ENCODE measurements at regions not wholly inside any gene's neighbourhood (a gene's known extent, or its start where the extent isn't known, plus 50 kb on each side); places are given as distances from the start of the nearest gene placed in this dataset.
A peak's percentile ranks its signal among the peaks of the same experiment; 100 is the strongest.

GRCh38 chr18:21978546-21979170 is 190.7 kb upstream of the GATA6 start (continued):
- TF ChIP-seq ZNF761 (CRISPR knock-in tag; conservative IDR thresholded peaks at IDR 0.05) (no peak), HBP1 (CRISPR knock-in tag; IDR thresholded peaks at IDR 0.05; ENCODE audit: low read depth) (no peak), FOXP1 (IDR thresholded peaks at IDR 0.05) (no peak), FOXP1 (CRISPR knock-in tag; IDR thresholded peaks at IDR 0.05) (peak; percentile 57), SOX6 (IDR thresholded peaks at IDR 0.05) (no peak), SOX6 (CRISPR knock-in tag; IDR thresholded peaks at IDR 0.05) (peak; percentile 49; the same call in 1 of the 2 replicates), FOXA1 (IDR thresholded peaks at IDR 0.05) (no peak), FOXA1 (CRISPR knock-in tag; IDR thresholded peaks at IDR 0.05) (peak; percentile 22; the same call in 1 of the 2 replicates), ZNF101 (CRISPR knock-in tag; IDR thresholded peaks at IDR 0.05; ENCODE audit: borderline replicate concordance, low read depth) (no peak), CBFB (CRISPR knock-in tag; IDR thresholded peaks at IDR 0.05) (no peak), ZNF292 (CRISPR knock-in tag; IDR thresholded peaks at IDR 0.05; ENCODE audit: borderline replicate concordance, low read depth) (0 out of 2 replicates have a peak, but pooled peaks have one; percentile 26), ZNF430 (CRISPR knock-in tag; IDR thresholded peaks at IDR 0.05) (0 out of 2 replicates have a peak, but pooled peaks have one; percentile 35), ZNF552 (CRISPR knock-in tag; IDR thresholded peaks at IDR 0.05; ENCODE audit: borderline replicate concordance) (no peak; the same call in 1 of the 2 replicates), ZFP90 (CRISPR knock-in tag; IDR thresholded peaks at IDR 0.05; ENCODE audit: borderline replicate concordance) (no peak), ATAD3A (CRISPR knock-in tag; IDR thresholded peaks at IDR 0.05) (no peak), PAF1 (CRISPR knock-in tag; IDR thresholded peaks at IDR 0.05) (no peak), PHF21A (CRISPR knock-in tag; IDR thresholded peaks at IDR 0.05) (0 out of 2 replicates have a peak, but pooled peaks have one; percentile 28), KDM6A (CRISPR knock-in tag; IDR thresholded peaks at IDR 0.05; ENCODE audit: low read depth) (0 out of 2 replicates have a peak, but pooled peaks have one; percentile 11), BCL6 (CRISPR knock-in tag; IDR thresholded peaks at IDR 0.05) (peak; percentile 6; the same call in 1 of the 2 replicates)
- TF ChIP-seq, protein P1, sequence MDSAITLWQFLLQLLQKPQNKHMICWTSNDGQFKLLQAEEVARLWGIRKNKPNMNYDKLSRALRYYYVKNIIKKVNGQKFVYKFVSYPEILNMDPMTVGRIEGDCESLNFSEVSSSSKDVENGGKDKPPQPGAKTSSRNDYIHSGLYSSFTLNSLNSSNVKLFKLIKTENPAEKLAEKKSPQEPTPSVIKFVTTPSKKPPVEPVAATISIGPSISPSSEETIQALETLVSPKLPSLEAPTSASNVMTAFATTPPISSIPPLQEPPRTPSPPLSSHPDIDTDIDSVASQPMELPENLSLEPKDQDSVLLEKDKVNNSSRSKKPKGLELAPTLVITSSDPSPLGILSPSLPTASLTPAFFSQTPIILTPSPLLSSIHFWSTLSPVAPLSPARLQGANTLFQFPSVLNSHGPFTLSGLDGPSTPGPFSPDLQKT (CRISPR knock-in tag; IDR thresholded peaks at IDR 0.05; ENCODE audit: borderline replicate concordance) = no peak
- TF ChIP-seq, protein P2, sequence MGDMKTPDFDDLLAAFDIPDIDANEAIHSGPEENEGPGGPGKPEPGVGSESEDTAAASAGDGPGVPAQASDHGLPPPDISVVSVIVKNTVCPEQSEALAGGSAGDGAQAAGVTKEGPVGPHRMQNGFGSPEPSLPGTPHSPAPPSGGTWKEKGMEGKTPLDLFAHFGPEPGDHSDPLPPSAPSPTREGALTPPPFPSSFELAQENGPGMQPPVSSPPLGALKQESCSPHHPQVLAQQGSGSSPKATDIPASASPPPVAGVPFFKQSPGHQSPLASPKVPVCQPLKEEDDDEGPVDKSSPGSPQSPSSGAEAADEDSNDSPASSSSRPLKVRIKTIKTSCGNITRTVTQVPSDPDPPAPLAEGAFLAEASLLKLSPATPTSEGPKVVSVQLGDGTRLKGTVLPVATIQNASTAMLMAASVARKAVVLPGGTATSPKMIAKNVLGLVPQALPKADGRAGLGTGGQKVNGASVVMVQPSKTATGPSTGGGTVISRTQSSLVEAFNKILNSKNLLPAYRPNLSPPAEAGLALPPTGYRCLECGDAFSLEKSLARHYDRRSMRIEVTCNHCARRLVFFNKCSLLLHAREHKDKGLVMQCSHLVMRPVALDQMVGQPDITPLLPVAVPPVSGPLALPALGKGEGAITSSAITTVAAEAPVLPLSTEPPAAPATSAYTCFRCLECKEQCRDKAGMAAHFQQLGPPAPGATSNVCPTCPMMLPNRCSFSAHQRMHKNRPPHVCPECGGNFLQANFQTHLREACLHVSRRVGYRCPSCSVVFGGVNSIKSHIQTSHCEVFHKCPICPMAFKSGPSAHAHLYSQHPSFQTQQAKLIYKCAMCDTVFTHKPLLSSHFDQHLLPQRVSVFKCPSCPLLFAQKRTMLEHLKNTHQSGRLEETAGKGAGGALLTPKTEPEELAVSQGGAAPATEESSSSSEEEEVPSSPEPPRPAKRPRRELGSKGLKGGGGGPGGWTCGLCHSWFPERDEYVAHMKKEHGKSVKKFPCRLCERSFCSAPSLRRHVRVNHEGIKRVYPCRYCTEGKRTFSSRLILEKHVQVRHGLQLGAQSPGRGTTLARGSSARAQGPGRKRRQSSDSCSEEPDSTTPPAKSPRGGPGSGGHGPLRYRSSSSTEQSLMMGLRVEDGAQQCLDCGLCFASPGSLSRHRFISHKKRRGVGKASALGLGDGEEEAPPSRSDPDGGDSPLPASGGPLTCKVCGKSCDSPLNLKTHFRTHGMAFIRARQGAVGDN (CRISPR knock-in tag; IDR thresholded peaks at IDR 0.05) = peak; percentile 41; the same call in 1 of the 2 replicates
- TF ChIP-seq, protein P3, sequence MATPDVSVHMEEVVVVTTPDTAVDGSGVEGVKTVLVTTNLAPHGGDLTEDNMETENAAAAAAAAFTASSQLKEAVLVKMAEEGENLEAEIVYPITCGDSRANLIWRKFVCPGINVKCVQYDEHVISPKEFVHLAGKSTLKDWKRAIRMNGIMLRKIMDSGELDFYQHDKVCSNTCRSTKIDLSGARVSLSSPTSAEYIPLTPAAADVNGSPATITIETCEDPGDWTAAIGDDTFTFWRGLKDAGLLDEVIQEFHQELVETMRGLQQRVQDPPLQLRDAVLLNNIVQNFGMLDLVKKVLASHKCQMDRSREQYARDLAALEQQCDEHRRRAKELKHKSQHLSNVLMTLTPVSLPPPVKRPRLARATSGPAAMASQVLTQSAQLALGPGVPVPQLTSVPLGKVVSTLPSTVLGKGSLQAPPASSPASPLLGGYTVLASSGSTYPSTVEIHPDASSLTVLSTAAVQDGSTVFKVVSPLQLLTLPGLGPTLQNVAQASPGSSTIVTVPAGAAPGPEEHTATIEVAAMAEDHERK (CRISPR knock-in tag; IDR thresholded peaks at IDR 0.05; ENCODE audit: low read depth) = no peak
